Natural killer cell (primary cell): ENCODE measurements at regions not wholly inside any gene's neighbourhood (a gene's known extent, or its start where the extent isn't known, plus 50 kb on each side); places are given as distances from the start of the nearest gene placed in this dataset.

Source experiments
- ATAC-seq, 3 donors: fragments of 150-1000 bp in 2 of 3; fragments of 200-7000 bp in 1 of 3; cut with Tn5 transposase; 1 replicate in 1 of 3; 2 replicates in 2 of 3; pipeline ENCODE4 v1.10.0; 2021; ENCODE audit warnings: mild to moderate bottlenecking in 2 of 3, moderate library complexity in 2 of 3
- DNase-seq, 2 donors: peaks; one replicate each; pipeline versions ENCODE4 v3.0.0 to v3.0.0-alpha.2; 2013 to 2021; ENCODE audit warnings: mixed read lengths in 1 of 2
- H3K27ac ChIP-seq: one replicate; pipeline ENCODE4 v1.5.1; 2013; ENCODE audit warnings: mild to moderate bottlenecking, low read length
- H3K27me3 ChIP-seq: one replicate; pipeline ENCODE4 v1.6.1; 2013; ENCODE audit warnings: low read length; ENCODE audit not compliant: control insufficient read depth, insufficient read depth
- H3K36me3 ChIP-seq: one replicate; pipeline ENCODE4 v1.6.1; 2013; ENCODE audit warnings: low read length; ENCODE audit not compliant: control insufficient read depth, insufficient read depth
- H3K4me1 ChIP-seq: one replicate; pipeline ENCODE4 v1.6.1; 2013; ENCODE audit warnings: low read length; ENCODE audit not compliant: control insufficient read depth, insufficient read depth
- H3K4me3 ChIP-seq: one replicate; pipeline ENCODE4 v1.5.1; 2013; ENCODE audit warnings: low read length
- H3K9me3 ChIP-seq: one replicate; pipeline ENCODE4 v1.6.1; 2013; ENCODE audit warnings: low read length; ENCODE audit not compliant: control insufficient read depth, insufficient read depth
- H3K27ac Mint-ChIP-seq, 2 donors: one replicate each; pipeline ENCODE4 v1.8.0; 2022; ENCODE audit warnings: mild to moderate bottlenecking in 2 of 2, mixed read lengths in 2 of 2, moderate library complexity in 1 of 2
- H3K27me3 Mint-ChIP-seq, 2 donors: one replicate each; pipeline ENCODE4 v1.8.0; 2022; ENCODE audit warnings: low read depth in 2 of 2, mixed read lengths in 2 of 2
- H3K36me3 Mint-ChIP-seq: one replicate; pipeline ENCODE4 v1.8.0; 2022; ENCODE audit warnings: mixed read lengths
- H3K4me1 Mint-ChIP-seq, 2 donors: one replicate each; pipeline ENCODE4 v1.8.0; 2022; ENCODE audit warnings: mixed read lengths in 2 of 2
- H3K4me3 Mint-ChIP-seq: one replicate; pipeline ENCODE4 v1.8.0; 2022; ENCODE audit warnings: mild to moderate bottlenecking, moderate library complexity, mixed read lengths
- H3K9me3 Mint-ChIP-seq, 2 donors: one replicate each; pipeline ENCODE4 v1.8.0; 2022; ENCODE audit warnings: mixed read lengths in 2 of 2
- CTCF ChIP-seq: fragments of 200-600 bp; IDR thresholded peaks from one replicate; pipeline ENCODE4 v1.8.0; 2022; ENCODE audit warnings: antibody characterized with exemption
- WGBS: methylation state at CpG from one replicate; pipeline ENCODE4 v1.1.7; 2013; ENCODE audit warnings: missing lambda C conversion rate; ENCODE audit not compliant: insufficient coverage; 5-methylcytosine and 5-hydroxymethylcytosine counted together
- intact Hi-C: fragments of 100-400 bp; cut with micrococcal nuclease; formaldehyde crosslinking; loops from one replicate; pipeline ENCODE4 v1.14.2; 2022

- no peak overlapping the region for H3K4me3 ChIP-seq
- TF ChIP-seq CTCF, result no peak
- no peaks in the 10 kb centered on the region for H3K36me3 Mint-ChIP-seq
- H3K9me3 ChIP-seq, result no peaks in the 10 kb centered on the region
- DNase-seq (no peak), ATAC-seq (no peak)
- intact Hi-C loops, result no loop called here
- H3K27ac Mint-ChIP-seq, result no peak overlapping the region
- H3K36me3 ChIP-seq, result no peaks in the 10 kb centered on the region
- WGBS, result 35% methylated on average over 56 of the region's 56 CpGs
- no peaks in the 10 kb centered on the region for H3K9me3 Mint-ChIP-seq
- H3K4me3 Mint-ChIP-seq, result no peak overlapping the region
- H3K27me3 Mint-ChIP-seq, result peaks cover 37 to 68% of the 10 kb centered on the region in 2 donors
- peaks cover 7% of the 10 kb centered on the region for H3K4me1 ChIP-seq
- H3K4me1 Mint-ChIP-seq, result no peaks in the 10 kb centered on the region
- H3K27me3 ChIP-seq, result peaks cover 34% of the 10 kb centered on the region
- H3K27ac ChIP-seq, result no peak overlapping the region
These were observed 161.2 kb upstream of the SIX2 start for GRCh38 chr2:45170191-45171135.

DNA sequence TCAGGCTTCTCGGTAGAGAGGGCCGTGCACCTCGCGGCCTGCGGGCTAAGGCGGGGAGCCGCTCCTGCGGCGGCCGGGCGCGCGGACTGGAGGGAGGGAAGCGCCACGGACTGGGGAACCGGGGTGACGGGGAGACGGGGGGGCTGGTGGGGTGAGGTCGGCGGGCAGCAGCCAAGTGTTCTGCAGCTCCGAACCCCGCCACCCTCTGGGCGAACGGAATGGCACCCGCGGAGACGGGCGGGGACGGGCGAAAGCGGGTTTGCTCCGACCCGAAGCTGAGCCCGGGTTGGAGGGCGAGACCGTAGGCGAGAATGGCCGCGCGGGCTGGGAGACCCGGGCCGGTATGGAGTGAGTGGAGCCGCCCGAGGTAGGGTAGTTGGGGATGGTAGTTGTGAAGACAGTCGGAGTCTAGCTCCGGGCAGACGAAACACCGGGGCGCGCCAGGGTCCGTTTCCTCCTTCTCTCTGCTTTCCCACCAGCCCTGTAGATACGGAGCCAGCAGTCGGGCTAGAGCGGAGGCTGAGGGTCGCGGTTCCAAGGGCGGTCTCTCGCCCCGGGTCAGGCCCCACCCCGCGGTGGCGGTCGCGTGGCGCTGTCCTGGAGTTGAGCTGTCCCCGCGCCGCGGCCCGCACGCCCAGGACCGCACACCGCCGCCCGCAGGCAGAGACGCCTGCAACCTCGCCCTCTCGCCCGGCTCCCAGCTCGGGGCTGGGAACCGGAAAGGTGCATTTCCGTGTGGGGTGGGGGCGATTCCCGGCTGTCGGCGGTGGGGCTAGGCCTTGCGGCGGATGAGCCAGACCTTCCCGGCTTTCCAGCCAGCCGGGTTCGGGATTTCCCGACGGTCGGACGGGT, 160.3 kb upstream of the SIX2 start:
- H3K4me3 ChIP-seq, result no peak overlapping the region
- H3K36me3 ChIP-seq, result no peaks in the 10 kb centered on the region
- H3K36me3 Mint-ChIP-seq, result no peaks in the 10 kb centered on the region
- intact Hi-C loops, result no loop called here
- no peak for TF ChIP-seq CTCF
- peaks cover 38 to 70% of the 10 kb centered on the region in 2 donors for H3K27me3 Mint-ChIP-seq
- H3K4me1 Mint-ChIP-seq, result no peaks in the 10 kb centered on the region
- H3K27ac ChIP-seq, result no peak overlapping the region
- no peaks in the 10 kb centered on the region for H3K9me3 Mint-ChIP-seq
- H3K4me1 ChIP-seq, result peaks cover 7% of the 10 kb centered on the region
- no peak overlapping the region for H3K4me3 Mint-ChIP-seq
- no peak for ATAC-seq
- 4% methylated on average over 95 of the region's 95 CpGs for WGBS
- no peak for DNase-seq
- peaks cover 34% of the 10 kb centered on the region for H3K27me3 ChIP-seq
- H3K27ac Mint-ChIP-seq, result no peak overlapping the region
- no peaks in the 10 kb centered on the region for H3K9me3 ChIP-seq

DNA sequence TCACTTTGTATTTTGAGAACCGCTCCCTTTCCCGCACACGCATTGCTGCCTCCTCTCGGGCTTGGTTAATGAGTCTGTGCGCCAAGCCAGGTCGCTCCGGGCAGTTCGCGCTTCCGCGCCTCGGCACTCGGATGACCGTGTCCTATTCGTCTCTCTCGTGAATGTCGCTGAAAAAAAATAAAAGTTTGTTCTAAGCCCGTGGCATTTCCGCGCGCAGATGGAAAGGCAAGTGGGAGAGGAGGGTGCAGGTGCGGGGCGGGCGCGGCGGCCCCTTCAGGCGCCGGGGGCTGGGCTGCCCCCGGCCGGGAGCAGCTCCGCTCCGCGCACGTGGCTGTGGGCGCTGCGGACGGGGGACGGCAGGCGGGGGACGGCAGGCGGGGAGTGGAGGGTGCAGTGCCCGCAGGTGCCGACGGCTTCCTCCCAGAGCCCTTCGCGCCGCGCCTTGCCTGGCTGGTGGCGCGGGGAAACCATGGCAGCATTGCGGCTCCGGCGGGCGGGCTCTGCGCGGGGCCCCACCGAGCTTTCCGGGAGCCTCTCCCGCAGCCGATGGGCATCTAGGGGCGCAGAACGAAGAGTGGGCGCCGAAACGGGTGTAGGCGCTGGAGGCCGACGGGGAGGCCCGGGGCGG, 159.6 kb upstream of the SIX2 start:
- peaks cover 34% of the 10 kb centered on the region for H3K27me3 ChIP-seq
- no peak for TF ChIP-seq CTCF
- no peaks in the 10 kb centered on the region for H3K9me3 ChIP-seq
- no peaks in the 10 kb centered on the region for H3K4me1 Mint-ChIP-seq
- H3K4me3 ChIP-seq, result no peak overlapping the region
- intact Hi-C loops, result no loop called here
- no peaks in the 10 kb centered on the region for H3K9me3 Mint-ChIP-seq
- DNase-seq (no peak), ATAC-seq (no peak)
- H3K4me1 ChIP-seq, result peaks cover 7% of the 10 kb centered on the region
- peaks cover 36 to 70% of the 10 kb centered on the region in 2 donors for H3K27me3 Mint-ChIP-seq
- H3K27ac ChIP-seq, result no peak overlapping the region
- H3K36me3 ChIP-seq, result no peaks in the 10 kb centered on the region
- WGBS, result under 1% methylated on average over 70 of the region's 70 CpGs
- H3K36me3 Mint-ChIP-seq, result no peaks in the 10 kb centered on the region
- no peak overlapping the region for H3K4me3 Mint-ChIP-seq
- H3K27ac Mint-ChIP-seq, result no peak overlapping the region
